SK-N-SH (cell line): ENCODE measurements at regions not wholly inside any gene's neighbourhood (a gene's known extent, or its start where the extent isn't known, plus 50 kb on each side); places are given as distances from the start of the nearest gene placed in this dataset.

ENCODE experiments used
- CTCF ChIA-PET: fragments of 300-600, 350-600 bp; formaldehyde crosslinking; extraction: SDS; loops from one replicate; lab custom pipeline; 2021; lab: Yijun Ruan, JAX
- POLR2A ChIA-PET: fragments of 350-600 bp; sonication (Branson Sonifier 250); formaldehyde crosslinking; extraction: SDS; loops from one replicate; lab custom pipeline; 2020; ENCODE audit warnings: antibody characterized with exemption, inconsistent platforms; lab: Yijun Ruan, JAX
- DNase-seq: peaks from one replicate; pipeline ENCODE4 v3.0.0; 2012
- H2AFZ ChIP-seq: fragments of 200-600 bp; sonication (generic); 2 replicates; pipeline ENCODE4 v1.8.1; 2016; ENCODE audit warnings: antibody characterized with exemption, mild to moderate bottlenecking, low read depth
- H3F3A ChIP-seq: fragments of 200-600 bp; sonication (generic); replicated peaks from 2 replicates; pipeline ENCODE3; 2016; ENCODE audit warnings: antibody characterized with exemption, mild to moderate bottlenecking; ENCODE audit not compliant: insufficient read depth
- H3K27ac ChIP-seq, 2 experiments: fragments of 200-500 bp in 1 of 2; fragments of 200-600 bp in 1 of 2; sonication (Bioruptor generic) in 1 of 2; sonication (generic), shearing (Covaris generic) in 1 of 2; 2 replicates each; pipeline versions ENCODE4 v1.5.1 to v1.6.1; 2014 to 2016; ENCODE audit warnings: low read depth in 2 of 2, inconsistent platforms in 1 of 2, low read length in 1 of 2, mild to moderate bottlenecking in 1 of 2, mixed read lengths in 1 of 2
- H3K27me3 ChIP-seq: fragments of 200-600 bp; sonication (generic), shearing (Covaris generic); 2 replicates; pipeline ENCODE4 v1.6.1; 2016; ENCODE audit warnings: mixed run types; ENCODE audit not compliant: insufficient read depth
- H3K36me3 ChIP-seq, 2 experiments: fragments of 200-500 bp in 1 of 2; fragments of 200-600 bp in 1 of 2; sonication (Bioruptor generic) in 1 of 2; sonication (generic) in 1 of 2; replicated peaks in 1 of 2; 2 replicates each; pipeline versions ENCODE3 to v1.5.1; 2014 to 2016; ENCODE audit warnings: low read length in 1 of 2, mild to moderate bottlenecking in 1 of 2; ENCODE audit not compliant: insufficient read depth in 2 of 2, control insufficient read depth in 1 of 2
- H3K4me1 ChIP-seq, 2 experiments: fragments of 200-500 bp in 1 of 2; fragments of 200-600 bp in 1 of 2; sonication (Bioruptor generic) in 1 of 2; sonication (generic), shearing (Covaris generic) in 1 of 2; 2 replicates each; pipeline versions ENCODE4 v1.5.1 to v1.6.1; 2014 to 2016; ENCODE audit warnings: low read depth in 1 of 2, low read length in 1 of 2, mixed run types in 1 of 2; ENCODE audit not compliant: insufficient read depth in 2 of 2, control insufficient read depth in 1 of 2
- H3K4me2 ChIP-seq: fragments of 200-600 bp; sonication (generic), shearing (Covaris generic); 2 replicates; pipeline ENCODE4 v1.6.1; 2017; ENCODE audit warnings: mixed run types
- H3K4me3 ChIP-seq, 2 experiments: fragments of 200-500 bp in 1 of 2; fragments of 200-600 bp in 1 of 2; sonication (Bioruptor generic) in 1 of 2; sonication (generic), shearing (Covaris generic) in 1 of 2; 2 replicates each; pipeline versions ENCODE4 v1.5.1 to v1.8.1; 2014 to 2016; ENCODE audit warnings: low read depth in 2 of 2, inconsistent platforms in 1 of 2, low read length in 1 of 2, mild to moderate bottlenecking in 1 of 2, mixed read lengths in 1 of 2, moderate library complexity in 1 of 2
- H3K79me2 ChIP-seq: fragments of 200-600 bp; sonication (generic); 2 replicates; pipeline ENCODE4 v1.8.1; 2017; ENCODE audit warnings: mild to moderate bottlenecking; ENCODE audit not compliant: insufficient read depth
- H3K9ac ChIP-seq: fragments of 200-600 bp; sonication (generic); 2 replicates; pipeline ENCODE4 v1.6.1; 2017; ENCODE audit warnings: mixed run types
- H3K9me2 ChIP-seq: fragments of 200-600 bp; sonication (generic); 2 replicates; pipeline ENCODE4 v1.6.1; 2017; ENCODE audit warnings: mixed run types
- H3K9me3 ChIP-seq: fragments of 200-600 bp; sonication (generic); 2 replicates; pipeline ENCODE4 v1.6.1; 2017; ENCODE audit warnings: mixed run types, mild to moderate bottlenecking, moderate library complexity
- H4K20me1 ChIP-seq: fragments of 200-600 bp; sonication (generic); 2 replicates; pipeline ENCODE4 v1.6.1; 2017; ENCODE audit warnings: mild to moderate bottlenecking, mixed run types; ENCODE audit not compliant: insufficient read depth
- GABPA ChIP-seq: IDR thresholded peaks from 2 replicates; pipeline ENCODE4 v1.4.0; 2012; ENCODE audit warnings: low read depth, mild to moderate bottlenecking
- GATA2 ChIP-seq: sonication (generic); formaldehyde crosslinking; IDR thresholded peaks from 2 replicates; pipeline ENCODE4 v1.5.0; 2020; ENCODE audit warnings: mild to moderate bottlenecking, missing genetic modification reagents
- NFIC ChIP-seq: IDR thresholded peaks from 2 replicates; pipeline ENCODE4 v1.4.0; 2012; ENCODE audit warnings: borderline replicate concordance
- POLR2AphosphoS5 ChIP-seq: IDR thresholded peaks from 2 replicates; pipeline ENCODE4 v1.6.1; 2012; ENCODE audit warnings: low read depth, low read length
- RCOR1 ChIP-seq: fragments of 150-350 bp; IDR thresholded peaks from 2 replicates; pipeline ENCODE4 v1.6.1; 2017; ENCODE audit warnings: antibody characterized with exemption, low read length
- REST ChIP-seq: IDR thresholded peaks from 2 replicates; pipeline ENCODE4 v1.6.1; 2012; ENCODE audit warnings: mild to moderate bottlenecking, low read depth, low read length, moderate library complexity
- RFX5 ChIP-seq: IDR thresholded peaks from 2 replicates; pipeline ENCODE4 v1.6.1; 2012; ENCODE audit warnings: mild to moderate bottlenecking, improper control_type of control experiment, low read length
- RXRA ChIP-seq: IDR thresholded peaks from 2 replicates; pipeline ENCODE4 v1.4.0; 2012; ENCODE audit warnings: low read depth, mild to moderate bottlenecking, borderline replicate concordance
- SIN3A ChIP-seq: IDR thresholded peaks from 2 replicates; pipeline ENCODE4 v1.6.1; 2012; ENCODE audit warnings: low read depth, mild to moderate bottlenecking, low read length, moderate library complexity, borderline replicate concordance
- TCF12 ChIP-seq: IDR thresholded peaks from 2 replicates; pipeline ENCODE4 v1.4.0; 2012
- USF1 ChIP-seq: IDR thresholded peaks from 2 replicates; pipeline ENCODE4 v1.4.0; 2012; ENCODE audit warnings: low read depth, borderline replicate concordance
- USF2 ChIP-seq: fragments of 150-350 bp; IDR thresholded peaks from 2 replicates; pipeline ENCODE4 v1.6.1; 2017; ENCODE audit warnings: antibody characterized with exemption, low read length, low read depth, borderline replicate concordance
- YY1 ChIP-seq: IDR thresholded peaks from 2 replicates; pipeline ENCODE4 v1.4.0; 2012; ENCODE audit warnings: low read depth, mild to moderate bottlenecking
- ZBTB33 ChIP-seq: IDR thresholded peaks from 2 replicates; pipeline ENCODE4 v1.4.0; 2012; ENCODE audit warnings: low read depth, borderline replicate concordance
- WGBS: methylation state at CpG from one replicate; pipeline ENCODE4 v1.1.6; 2017; ENCODE audit warnings: low lambda C conversion rate; 5-methylcytosine and 5-hydroxymethylcytosine counted together

GRCh38 chr11:79942646-79943045 is 501.8 kb upstream of the TENM4 start:
- no peaks in the 10 kb centered on the region for H3K36me3 ChIP-seq
- ChIA-PET POLR2A (no interaction called here), CTCF (interaction anchor here (0.8 kb wide), 1 partner anchor 11 kb away, joined by 4 read pairs; no protein-coding TSS in a partner anchor)
- no peak overlapping the region for H3K4me2 ChIP-seq
- H3K79me2 ChIP-seq: no peaks in the 10 kb centered on the region
- no peak for TF ChIP-seq RFX5
- TF ChIP-seq USF1: no peak
- TF ChIP-seq TCF12: no peak
- no peak for TF ChIP-seq NFIC
- TF ChIP-seq REST: no peak
- TF ChIP-seq USF2: no peak
- no peak for TF ChIP-seq ZBTB33
- no peak for TF ChIP-seq GABPA
- TF ChIP-seq SIN3A: no peak
- TF ChIP-seq POLR2AphosphoS5: no peak
- no peak for TF ChIP-seq RXRA
- no peak for TF ChIP-seq YY1
- no peak for TF ChIP-seq GATA2 (CRISPR knock-in tag)
- no peak for TF ChIP-seq RCOR1
- no peak overlapping the region for H3K9ac ChIP-seq
- H2AFZ ChIP-seq: no peak overlapping the region
- WGBS: 39% methylated on average over 2 of the region's 2 CpGs
- H3K9me2 ChIP-seq: no peaks in the 10 kb centered on the region
- H4K20me1 ChIP-seq: no peaks in the 10 kb centered on the region
- no peaks in the 10 kb centered on the region for H3K9me3 ChIP-seq
- DNase-seq: no peak
- H3F3A ChIP-seq: no peaks in the 10 kb centered on the region
- H3K27me3 ChIP-seq: no peaks in the 10 kb centered on the region
- H3K4me1 ChIP-seq: no peaks in the 10 kb centered on the region
- no peak overlapping the region for H3K27ac ChIP-seq
- no peak overlapping the region for H3K4me3 ChIP-seq
